BE2C (cell line): ENCODE measurements at regions not wholly inside any gene's neighbourhood (a gene's known extent, or its start where the extent isn't known, plus 50 kb on each side); places are given as distances from the start of the nearest gene placed in this dataset.
"Not testable (repeated sequence)": the region's sequence is repeated elsewhere in the genome, so short reads cannot be mapped to it uniquely, and the experiment has no call there.

Source experiments
- DNase-seq: peaks from one replicate; pipeline ENCODE4 v3.0.0-alpha.2; 2020
- H3K27me3 ChIP-seq: fragments of 250-450 bp; sonication (Bioruptor Pico); 2 replicates; pipeline ENCODE4 v1.5.1; 2020; ENCODE audit warnings: mild to moderate bottlenecking
- H3K36me3 ChIP-seq: fragments of 250-450 bp; sonication (Bioruptor Pico); 2 replicates; pipeline ENCODE4 v1.5.1; 2020; ENCODE audit warnings: mild to moderate bottlenecking
- H3K4me1 ChIP-seq: fragments of 250-450 bp; sonication (Bioruptor Pico); 2 replicates; pipeline ENCODE4 v1.5.1; 2020
- H3K4me3 ChIP-seq: 2 replicates; pipeline ENCODE4 v1.5.1; 2011; ENCODE audit warnings: low read depth, low read length
- H3K9me3 ChIP-seq: fragments of 250-450 bp; sonication (Bioruptor Pico); 2 replicates; pipeline ENCODE4 v1.5.1; 2020
- TF ChIP-seq, protein P1 (sequence below): IDR thresholded peaks from 2 replicates; pipeline ENCODE4 v1.5.1; 2012; ENCODE audit warnings: mild to moderate bottlenecking, low read depth, low read length

- Histone ChIP-seq H3K4me1 (no peaks in the 10 kb centered on the region), H3K9me3 (no peaks in the 10 kb centered on the region), H3K36me3 (no peaks in the 10 kb centered on the region), H3K4me3 (no peak overlapping the region), H3K27me3 (no peaks in the 10 kb centered on the region)
- no peak for DNase-seq
- TF ChIP-seq, protein P1, sequence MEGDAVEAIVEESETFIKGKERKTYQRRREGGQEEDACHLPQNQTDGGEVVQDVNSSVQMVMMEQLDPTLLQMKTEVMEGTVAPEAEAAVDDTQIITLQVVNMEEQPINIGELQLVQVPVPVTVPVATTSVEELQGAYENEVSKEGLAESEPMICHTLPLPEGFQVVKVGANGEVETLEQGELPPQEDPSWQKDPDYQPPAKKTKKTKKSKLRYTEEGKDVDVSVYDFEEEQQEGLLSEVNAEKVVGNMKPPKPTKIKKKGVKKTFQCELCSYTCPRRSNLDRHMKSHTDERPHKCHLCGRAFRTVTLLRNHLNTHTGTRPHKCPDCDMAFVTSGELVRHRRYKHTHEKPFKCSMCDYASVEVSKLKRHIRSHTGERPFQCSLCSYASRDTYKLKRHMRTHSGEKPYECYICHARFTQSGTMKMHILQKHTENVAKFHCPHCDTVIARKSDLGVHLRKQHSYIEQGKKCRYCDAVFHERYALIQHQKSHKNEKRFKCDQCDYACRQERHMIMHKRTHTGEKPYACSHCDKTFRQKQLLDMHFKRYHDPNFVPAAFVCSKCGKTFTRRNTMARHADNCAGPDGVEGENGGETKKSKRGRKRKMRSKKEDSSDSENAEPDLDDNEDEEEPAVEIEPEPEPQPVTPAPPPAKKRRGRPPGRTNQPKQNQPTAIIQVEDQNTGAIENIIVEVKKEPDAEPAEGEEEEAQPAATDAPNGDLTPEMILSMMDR, result no peak
Observed at GRCh38 chr6:71672876-71673275, 213.5 kb upstream of the RIMS1 start.

DNA sequence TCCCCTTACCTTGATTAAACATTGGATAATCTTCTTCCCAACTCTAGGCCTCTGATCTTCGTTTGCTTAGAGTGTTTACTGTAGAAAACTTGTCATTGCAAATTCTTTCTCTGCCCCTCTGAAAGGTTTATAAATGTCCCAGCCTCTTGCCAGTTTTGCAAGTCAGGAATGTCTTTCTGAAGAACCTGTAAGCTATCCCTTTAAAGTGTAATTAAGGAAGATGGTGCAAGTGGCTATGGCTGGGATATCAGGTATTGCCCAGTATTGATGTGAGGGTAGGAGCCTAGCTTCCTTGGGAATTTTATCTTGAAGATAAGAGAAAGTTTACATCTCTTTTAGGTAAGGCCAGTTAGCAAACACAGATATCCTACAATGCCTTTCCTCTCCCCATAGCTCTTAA, 211.0 kb upstream of the RIMS1 start:
- TF ChIP-seq, protein P1, result no peak
- no peak for DNase-seq

DNA sequence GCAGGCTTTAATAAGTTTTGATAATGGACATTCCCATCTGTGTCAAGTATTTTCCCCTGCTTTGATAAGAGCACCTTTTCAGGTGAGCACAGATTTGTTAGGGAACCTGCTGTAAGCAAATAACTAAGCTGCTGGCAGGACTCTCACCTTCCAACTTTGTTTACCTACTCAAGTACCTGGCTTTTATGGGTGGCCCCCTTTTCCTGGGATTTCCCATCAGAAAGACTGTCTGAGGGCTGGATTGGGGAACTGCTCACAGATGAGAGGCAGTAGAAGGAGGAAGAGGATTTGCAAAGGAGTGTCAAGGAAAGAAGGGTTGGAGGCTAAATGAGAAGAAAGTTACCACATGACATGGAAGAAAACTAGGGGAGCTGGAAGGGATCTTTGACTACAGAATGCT, 210.1 kb upstream of the RIMS1 start:
- TF ChIP-seq, protein P1, result no peak
- no peaks in the 10 kb centered on the region for H3K27me3 ChIP-seq
- DNase-seq, result no peak
- H3K4me1 ChIP-seq, result no peaks in the 10 kb centered on the region
- no peaks in the 10 kb centered on the region for H3K9me3 ChIP-seq
- H3K4me3 ChIP-seq, result no peak overlapping the region
- no peaks in the 10 kb centered on the region for H3K36me3 ChIP-seq

More for the DNA sequence above, 211.0 kb upstream of the RIMS1 start:
- no peaks in the 10 kb centered on the region for H3K4me1 ChIP-seq
- no peak overlapping the region for H3K4me3 ChIP-seq
- no peaks in the 10 kb centered on the region for H3K9me3 ChIP-seq
- no peaks in the 10 kb centered on the region for H3K27me3 ChIP-seq
- H3K36me3 ChIP-seq, result no peaks in the 10 kb centered on the region

DNA sequence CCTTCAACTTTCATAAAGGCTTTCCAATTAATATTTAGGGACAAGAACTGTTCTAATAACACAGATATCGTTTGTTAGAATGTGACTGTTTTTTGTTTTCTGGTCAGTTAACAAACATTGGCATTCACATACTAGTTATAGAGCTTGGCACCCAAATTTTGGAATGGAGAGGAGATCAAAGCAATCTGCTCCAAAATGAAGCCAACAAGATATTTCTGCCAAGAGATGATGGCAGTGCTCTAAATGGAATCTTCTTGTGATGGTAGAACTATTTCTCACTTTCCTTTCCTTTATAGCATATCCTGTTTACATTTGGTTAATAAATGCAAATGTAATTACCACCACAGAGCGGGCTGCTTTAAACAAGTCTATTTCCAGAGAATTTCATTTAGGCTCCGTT, 208.3 kb upstream of the RIMS1 start:
- Histone ChIP-seq H3K36me3 (no peaks in the 10 kb centered on the region), H3K4me3 (no peak overlapping the region), H3K27me3 (no peaks in the 10 kb centered on the region), H3K4me1 (no peaks in the 10 kb centered on the region), H3K9me3 (no peaks in the 10 kb centered on the region)
- no peak for DNase-seq
- TF ChIP-seq, protein P1, result no peak

- Histone ChIP-seq H3K4me3 (no peak overlapping the region), H3K4me1 (no peaks in the 10 kb centered on the region), H3K27me3 (no peaks in the 10 kb centered on the region), H3K9me3 (no peaks in the 10 kb centered on the region), H3K36me3 (no peaks in the 10 kb centered on the region)
- TF ChIP-seq, protein P1, result no peak
- DNase-seq, result no peak
Observed at GRCh38 chr6:71681234-71681867, 205.0 kb upstream of the RIMS1 start.

GRCh38 chr6:71686021-71686677, 200.2 kb upstream of the RIMS1 start:
- H3K36me3 ChIP-seq, H3K4me1 ChIP-seq, H3K4me3 ChIP-seq, H3K9me3 ChIP-seq, H3K27me3 ChIP-seq, DNase-seq: not testable (repeated sequence)
